ENCODE measurements at regions not wholly inside any gene's neighbourhood (a gene's known extent, or its start where the extent isn't known, plus 50 kb on each side); places are given as distances from the start of the nearest gene placed in this dataset.
"Not testable (repeated sequence)": the region's sequence is repeated elsewhere in the genome, so short reads cannot be mapped to it uniquely, and the experiment has no call there.

DNA sequence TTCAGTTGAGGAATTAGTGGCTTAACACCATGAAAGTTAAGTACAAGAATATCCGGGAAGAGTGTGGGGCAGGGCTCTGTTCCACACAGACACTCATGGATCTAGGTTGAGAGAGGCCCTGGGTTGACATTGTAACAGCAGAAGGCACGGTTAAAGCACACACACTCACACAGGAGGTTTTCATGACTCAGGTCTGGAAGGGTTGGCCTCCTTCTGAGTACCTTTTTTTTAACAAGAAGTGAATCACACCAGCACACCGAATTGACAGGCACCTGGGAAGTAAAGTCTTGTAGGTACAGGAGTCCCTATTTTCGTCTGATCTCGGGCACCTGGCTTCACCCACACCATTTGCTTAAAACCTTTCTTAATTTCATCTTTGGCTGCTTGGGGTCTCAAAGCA is 509.4 kb upstream of the ADARB2 start:
- DNase-seq (ENCODE audit: low read depth in 2 of 2), result no peak

DNA sequence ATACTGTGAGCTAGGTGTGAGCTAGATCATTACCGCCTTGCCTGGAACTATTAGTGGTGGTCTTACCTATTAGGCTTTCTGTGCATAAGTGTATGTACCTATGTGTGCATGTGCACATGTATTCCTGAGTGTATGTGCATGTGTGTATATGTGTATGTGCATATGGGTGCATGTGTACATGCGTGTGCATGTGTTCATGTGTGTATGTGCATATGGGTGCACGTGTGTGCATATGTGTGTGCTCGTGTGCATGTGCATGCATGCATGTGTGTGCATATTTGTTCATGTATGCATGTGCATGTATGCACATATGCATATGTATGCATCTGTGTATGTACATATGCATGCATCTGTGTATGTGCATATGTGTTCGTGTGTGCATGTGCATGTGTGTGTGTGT is 508.3 kb upstream of the ADARB2 start:
- DNase-seq (ENCODE audit: low read depth in 2 of 2), result no peak

DNA sequence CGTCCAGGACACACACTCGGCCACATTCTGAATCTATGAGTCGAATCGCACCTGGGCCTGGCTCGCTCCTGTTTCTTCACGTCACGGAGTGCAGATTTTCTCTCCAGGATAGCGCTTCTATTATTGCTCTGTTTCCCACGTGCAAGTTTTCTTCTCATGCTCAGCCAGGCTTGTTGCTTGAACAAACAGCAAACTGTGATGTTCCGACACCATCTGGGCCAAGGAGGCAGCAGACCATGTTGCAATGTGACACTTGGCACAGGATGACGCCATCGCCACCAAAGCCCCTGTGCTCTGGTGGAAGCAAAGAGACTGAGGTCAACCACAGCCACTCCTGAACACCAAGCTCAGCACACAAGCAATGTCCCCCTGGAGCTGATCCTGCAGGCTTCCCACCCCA is 507.1 kb upstream of the ADARB2 start:
- DNase-seq (ENCODE audit: low read depth in 2 of 2), result no peak

DNA sequence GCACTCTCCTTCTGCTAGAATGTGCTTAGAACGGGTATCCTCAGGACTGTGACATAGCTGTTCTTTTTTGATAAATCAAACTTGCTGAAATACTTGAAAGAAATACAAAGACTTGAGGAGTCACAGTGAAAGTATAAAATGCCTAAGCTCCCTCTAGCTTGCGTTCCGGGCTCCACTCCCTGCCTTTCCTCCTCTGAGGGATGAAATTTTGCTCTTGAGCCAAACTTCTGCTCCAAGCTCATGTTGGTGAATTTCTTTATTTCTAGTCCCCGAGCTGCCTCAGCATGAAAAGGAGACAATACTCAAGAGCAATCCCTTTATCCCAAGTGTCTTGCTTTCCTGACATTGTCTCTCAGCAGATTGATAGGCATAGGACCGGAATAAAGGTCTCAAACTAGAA is 499.6 kb upstream of the ADARB2 start:
- no peak for DNase-seq (ENCODE audit: low read depth in 2 of 2)

DNA sequence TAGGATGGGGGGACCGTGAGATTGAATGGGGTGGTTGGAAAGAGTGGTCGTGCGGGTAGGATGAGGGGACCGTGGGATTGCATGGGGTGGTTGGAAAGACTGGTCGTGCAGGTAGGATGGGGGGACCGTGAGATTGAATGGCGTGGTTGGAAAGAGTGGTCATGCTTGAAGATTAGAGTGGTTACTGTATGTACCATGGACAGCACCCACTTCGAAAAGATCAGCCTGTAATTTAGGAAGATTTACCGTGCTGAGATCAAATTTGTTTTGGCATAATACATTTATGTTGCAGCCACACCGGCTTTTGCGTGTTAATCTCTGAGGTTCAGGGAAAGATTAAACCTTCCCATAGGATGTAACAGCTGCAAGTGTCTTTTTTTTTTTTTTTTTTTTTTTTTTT is 495.2 kb upstream of the ADARB2 start:
- no peak for DNase-seq (ENCODE audit: low read depth in 2 of 2)

DNA sequence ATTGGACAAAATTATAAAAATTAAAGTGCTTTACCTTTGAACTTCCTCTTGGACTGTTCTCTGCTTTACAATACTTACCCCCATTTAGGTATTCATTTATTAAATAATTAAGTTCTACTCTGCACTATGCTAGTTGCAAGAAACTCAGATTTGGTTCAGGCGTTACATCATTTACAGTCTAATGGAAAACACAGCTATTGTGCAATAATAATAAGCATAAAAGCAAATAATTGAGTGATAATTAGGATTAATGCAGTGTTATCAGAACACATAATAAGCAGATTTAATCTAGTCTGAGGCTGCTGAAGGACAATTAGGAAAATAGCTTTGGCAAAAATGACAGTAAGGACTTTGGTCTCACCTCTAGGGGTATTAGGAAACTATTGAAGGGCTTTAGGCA is 493.2 kb upstream of the ADARB2 start:
- DNase-seq (ENCODE audit: low read depth in 2 of 2), result no peak

DNA sequence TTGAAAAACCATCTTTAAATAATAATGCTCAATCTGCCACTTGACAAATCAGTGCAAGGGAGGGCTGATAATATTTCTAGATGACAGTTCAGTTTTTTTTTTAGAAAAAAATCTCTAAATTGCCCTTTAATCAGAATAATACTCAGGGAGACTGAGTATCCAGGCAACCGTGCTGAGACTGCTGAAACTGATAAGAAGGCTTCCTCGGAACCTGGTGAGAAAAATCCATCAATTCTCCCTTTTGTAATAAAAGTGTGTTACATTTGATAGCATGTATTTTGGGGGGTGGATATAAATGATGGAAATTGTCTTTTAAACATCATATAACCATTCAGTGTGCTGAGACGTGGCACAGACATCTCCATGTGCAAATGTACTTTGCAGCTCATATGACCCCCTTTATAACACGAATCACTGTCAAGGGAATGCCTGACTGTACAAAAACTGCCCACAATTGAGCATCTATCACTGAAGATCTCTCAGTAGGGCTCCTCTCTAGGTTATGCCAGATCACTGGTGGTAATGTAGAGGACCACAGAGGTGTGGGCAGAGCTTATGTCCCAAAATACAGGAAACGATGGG is 491.1 kb upstream of the ADARB2 start:
- no peak for DNase-seq (ENCODE audit: low read depth in 2 of 2)

DNA sequence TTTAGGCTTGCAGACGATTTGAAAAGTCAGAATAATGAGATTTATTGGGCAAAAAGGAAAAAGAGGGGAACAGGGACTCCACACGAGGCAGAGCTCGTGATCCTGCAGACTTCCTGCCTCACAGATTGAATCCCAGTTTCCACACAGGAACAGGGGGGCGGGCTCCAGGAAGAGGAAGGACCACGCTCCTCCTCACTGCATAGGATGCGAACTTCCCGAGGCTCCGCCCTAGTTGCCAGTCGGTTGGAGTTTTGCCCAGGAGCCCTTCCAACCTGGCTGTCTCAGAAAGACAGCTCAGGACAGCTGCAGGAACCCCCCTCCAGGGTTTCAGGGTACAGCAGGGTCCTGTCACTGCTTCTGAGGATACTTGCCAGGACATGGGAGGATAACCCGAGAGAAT is 488.3 kb upstream of the ADARB2 start:
- DNase-seq (ENCODE audit: low read depth in 2 of 2), result no peak

DNA sequence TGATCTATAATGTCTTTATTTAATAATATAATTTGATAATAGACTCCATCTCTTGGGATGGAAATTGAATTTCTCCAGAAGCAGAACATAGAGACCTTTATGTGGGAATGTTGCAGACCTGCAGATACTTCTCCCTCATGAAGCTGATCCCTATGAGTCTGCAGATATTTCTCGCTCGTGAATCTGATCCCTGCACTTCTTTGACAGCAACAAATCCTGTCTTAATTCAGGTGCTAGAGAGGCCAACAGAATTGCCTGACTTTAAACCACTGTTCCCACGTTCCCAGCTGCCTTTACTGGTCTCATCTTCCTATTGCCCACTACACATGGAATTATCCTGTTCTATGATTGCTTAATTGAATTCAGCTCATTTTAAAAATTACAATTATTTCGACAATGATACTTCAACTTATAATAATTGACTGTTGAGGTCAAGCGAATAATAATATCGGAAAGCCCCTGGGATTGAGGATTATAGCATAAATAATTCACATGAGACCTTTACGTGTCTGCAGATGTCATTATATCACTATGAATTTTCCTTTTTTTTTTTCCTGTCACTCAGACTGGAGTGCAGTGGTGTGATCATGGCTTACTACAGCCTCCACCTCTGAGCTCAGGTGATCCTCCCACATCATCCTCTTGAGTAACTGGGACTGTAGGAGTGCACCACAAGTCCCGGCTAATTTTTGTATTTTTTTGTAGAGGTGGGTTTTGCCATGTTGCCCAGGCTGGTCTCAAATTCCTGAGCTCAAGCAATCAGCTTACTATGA is 486.4 kb upstream of the ADARB2 start:
- DNase-seq (ENCODE audit: low read depth in 2 of 2), result no peak

DNA sequence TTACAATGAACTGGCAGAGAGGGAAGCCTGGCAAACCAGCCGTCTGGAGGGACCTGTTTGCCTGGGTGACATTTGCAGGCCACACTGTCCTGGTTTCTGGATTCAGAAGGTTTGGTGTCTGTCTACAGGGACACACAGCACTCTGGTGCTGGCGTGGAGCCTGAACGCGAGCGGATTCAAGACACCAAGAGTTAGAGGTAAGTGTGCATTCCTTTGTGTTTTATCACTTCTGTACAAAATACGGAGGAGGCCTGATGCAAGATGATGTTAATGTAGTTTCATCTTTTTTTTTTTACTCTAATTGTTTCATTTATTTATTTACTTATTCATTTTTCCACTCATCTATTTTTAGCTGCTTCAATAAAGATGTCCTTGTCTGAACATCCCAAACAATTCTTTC is 485.3 kb upstream of the ADARB2 start:
- DNase-seq (ENCODE audit: low read depth in 2 of 2), result no peak

DNA sequence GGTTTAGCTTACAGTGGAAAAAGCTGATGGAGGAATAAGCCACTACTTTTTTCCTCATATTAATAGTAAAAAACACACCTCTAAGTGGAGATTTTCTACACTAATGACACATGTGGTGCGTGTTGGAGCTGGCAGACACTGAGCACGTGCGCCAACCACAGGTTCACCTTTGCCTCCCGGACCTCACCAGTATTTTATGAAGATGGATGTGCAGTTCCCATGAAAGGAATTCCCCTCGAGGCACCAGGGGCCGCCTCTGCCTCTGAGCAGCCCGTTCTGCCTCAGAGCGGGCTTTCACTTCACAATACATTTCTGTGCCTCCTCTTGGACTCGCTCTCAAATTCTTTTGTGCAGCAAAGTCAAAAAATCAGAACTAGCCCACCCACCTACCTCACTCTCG is 477.5 kb upstream of the ADARB2 start:
- no peak for DNase-seq (ENCODE audit: low read depth in 2 of 2)

DNA sequence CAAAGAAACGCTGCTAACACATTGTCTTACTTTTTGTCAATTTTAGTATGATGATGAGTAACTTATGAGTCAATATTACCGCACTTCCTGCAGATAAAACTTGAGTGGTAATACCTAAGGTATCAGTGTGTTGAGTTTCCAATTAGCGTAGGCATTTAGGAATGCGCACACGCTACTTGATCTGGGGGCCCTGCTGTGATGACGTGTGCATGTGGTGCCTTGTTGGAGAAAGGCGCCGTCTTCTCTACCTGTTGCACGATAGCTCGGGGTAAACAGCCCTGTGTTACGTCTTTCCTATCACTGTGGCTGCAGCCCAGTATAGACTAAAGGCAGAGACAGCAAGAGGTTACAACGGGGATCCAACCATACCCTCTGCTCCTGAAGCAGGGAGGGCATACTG is 476.8 kb upstream of the ADARB2 start:
- DNase-seq (ENCODE audit: low read depth in 2 of 2), result no peak

DNA sequence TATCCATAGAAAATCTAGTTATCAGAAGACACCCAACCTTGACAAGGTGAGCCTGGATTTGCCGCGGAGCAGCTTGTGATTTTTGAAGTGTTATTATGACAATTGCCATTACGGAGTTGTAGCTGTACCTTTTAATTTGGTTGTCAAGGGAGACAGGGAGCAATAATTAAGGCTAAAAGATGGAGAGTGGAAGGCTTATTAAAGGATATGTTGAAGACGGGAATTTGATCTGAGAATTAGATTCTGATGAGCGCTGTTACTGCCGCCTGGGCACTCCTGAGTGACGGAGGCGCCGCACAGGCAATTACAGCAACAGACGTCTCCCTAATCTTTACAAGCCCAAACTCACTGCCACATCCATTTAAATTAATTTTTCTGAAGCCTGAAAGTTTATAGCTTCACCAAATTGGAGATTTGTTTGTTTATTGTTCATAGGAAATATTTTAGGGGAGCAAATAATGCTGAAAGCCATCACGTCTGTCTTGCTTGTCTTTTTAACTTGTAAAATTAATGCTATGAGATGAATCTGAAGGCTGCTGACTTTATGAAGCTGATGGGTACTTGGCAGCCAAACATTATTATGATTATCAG is 475.0 kb upstream of the ADARB2 start:
- no peak for DNase-seq (ENCODE audit: low read depth in 2 of 2)

DNA sequence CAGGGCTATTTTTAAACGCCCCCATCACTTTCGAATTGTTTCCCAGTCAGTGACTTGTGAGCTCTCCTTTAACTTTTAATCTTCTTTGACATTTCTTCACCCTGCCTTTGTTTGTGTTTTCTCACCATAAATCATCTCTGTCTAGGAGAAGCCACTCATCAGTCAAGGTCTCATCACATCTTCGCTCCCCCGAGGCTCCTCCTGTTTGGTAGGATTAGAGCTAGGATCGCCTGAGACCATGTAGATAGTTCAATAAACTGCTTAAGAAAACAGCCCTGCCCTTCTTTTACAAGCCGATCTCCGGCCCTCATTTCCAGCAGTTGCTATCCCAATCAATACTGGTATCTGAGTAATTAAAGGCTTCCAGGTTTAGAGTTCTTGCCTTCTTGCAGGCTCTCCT is 472.8 kb upstream of the ADARB2 start:
- DNase-seq (ENCODE audit: low read depth in 2 of 2), result no peak

DNA sequence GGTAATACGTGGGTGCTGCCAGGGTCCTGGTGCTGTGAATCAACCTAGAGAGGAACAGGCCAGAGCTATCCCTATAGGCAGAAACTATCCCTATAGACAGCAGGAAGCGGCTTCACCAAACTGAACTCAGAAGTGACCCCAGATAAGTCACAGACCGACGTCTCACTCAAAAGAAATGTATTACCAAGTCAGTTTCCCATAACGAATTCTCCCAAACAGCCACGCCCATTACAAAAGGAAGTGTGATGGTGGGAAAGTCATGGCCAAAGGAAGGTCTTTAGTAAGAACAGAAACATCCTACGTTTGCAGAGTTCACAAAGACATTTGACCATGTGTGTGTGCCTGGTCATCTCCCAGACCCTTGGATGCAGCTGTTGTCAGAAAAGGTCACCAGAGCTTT is 470.8 kb upstream of the ADARB2 start:
- no peak for DNase-seq (ENCODE audit: low read depth in 2 of 2)

DNA sequence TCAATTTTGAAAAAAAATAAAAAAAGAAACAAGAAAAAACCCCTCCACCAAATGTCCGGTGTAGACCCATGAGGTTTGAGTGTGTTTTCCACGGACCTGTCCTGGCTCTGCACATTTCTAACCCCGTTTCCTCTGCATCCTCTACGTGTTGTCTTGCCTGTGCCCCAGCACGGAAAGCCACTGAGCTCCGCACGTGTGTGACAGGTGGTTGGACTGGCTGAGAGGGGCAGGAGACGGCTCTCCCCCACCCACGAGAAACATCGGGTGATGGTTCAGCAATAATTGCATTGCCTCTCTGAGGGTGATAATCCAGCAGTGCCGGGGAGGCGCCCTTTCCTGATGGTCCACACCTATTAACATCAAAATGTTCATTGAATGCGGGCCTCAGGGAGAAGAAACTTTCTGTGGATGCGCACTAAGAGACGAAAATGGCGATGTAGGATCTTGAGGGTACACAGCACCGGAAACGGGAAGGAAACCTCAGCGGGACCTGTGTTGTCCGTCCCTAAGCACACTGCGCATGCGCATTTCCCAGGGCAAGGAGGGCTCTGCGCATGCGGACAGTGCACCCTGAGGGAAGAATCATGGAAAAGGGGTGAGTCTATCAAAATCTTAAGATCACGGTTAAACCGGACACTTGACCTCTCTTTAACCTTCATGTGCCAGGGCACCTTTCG is 470.1 kb upstream of the ADARB2 start:
- no peak for DNase-seq (ENCODE audit: low read depth in 2 of 2)

DNA sequence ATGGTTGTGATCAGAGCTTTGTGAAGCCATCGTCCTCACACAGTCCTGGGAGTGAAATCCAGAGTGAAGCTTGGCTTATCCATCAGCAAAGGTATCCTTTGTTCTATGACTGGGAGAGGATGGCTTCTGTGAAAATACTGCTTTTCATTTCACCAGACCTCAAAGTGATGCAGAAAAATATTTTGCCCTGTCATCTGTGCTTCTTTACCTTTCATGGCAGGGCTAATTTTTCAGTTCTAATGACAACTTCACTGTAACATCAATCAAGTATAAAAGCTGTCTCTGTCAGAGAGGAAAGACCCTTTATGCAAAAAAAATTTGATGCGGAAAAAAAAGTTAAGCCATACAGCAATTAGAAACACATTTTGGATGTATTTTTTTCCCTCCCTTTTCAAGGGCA is 468.1 kb upstream of the ADARB2 start:
- no peak for DNase-seq (ENCODE audit: low read depth in 2 of 2)

DNA sequence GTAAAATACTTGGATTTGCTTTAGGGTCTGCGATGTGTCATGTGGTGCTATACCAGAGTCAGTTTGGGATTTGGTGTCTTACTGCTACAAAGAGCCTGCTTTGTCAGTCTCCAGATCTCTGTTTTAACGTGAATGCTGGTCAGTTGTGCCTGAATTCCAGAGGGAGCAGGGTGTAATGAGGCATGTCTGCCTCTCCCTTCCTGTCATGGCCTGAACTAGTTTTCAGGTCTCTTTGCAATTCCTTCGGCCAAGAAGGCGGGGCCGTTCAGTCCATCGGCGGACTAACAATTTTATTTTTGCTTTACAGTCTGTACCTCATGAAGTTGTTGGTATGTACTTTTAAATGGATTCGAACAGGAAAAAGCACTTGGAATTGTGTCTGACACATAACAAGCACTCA is 465.1 kb upstream of the ADARB2 start:
- DNase-seq (ENCODE audit: low read depth in 2 of 2), result no peak

DNA sequence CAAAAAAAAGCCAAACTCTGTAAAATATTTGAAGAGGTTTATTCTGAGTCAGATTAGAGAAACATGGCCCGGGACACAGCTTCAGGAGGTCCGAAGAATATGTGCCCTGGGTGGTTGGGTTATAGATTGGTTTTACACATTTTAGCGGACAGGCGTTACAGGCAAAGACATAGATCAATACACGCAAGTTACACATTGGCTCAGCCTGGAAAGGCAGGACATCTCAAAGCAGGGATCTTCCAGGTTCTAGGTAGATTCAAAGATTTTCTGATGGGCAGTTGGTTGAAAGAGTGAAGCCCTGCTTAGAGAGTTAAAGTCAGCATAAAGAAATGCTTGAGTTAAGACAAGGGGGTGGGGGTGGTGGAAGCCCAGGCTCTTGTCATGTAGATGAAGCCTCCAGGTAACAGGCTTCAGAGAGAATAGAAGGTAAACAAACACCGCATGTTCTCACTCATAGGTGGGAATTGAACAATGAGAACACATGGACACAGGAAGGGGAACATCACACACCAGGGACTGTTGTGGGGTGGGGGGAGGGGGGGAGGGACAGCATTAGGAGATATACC is 464.3 kb upstream of the ADARB2 start:
- no peak for DNase-seq (ENCODE audit: low read depth in 2 of 2)

DNA sequence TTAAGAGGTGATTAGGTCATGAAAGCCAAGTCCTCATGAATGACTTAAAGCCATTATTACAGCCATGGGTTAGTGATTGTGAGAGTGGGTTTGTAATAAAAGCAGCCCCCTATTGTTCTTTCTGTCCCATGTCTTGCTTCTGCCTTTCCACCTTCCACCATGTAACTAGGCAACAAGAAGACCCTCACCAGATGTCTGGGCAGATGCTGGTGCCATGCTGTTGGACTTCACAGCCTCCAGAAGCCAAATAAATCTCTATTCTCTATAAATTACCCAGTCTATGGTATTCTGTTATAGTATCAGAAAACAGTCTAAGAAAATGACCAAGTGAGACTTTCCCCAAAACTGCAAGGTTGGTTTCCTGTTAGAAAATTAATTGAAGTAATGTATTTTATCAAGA is 460.3 kb upstream of the ADARB2 start:
- no peak for DNase-seq (ENCODE audit: low read depth in 2 of 2)

DNA sequence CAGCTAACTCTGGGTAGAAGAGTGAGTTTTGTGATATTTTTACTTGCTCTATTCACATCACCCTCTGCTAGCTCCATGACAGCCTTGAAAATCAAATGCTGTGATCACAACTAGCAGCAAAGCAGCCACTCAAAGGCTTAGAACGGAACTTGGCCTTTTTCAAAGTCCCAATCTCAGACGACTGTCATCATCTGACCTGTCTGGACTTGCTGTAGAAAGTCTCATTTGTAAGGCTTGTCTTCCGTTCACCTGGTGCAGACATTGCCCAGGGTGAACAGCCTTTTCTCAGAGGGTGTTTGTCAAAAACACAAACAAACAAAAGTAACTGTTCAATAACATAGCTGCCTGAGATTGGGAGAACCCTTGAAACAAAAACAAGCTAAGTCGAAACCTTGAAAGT is 458.9 kb upstream of the ADARB2 start:
- DNase-seq (ENCODE audit: low read depth in 2 of 2), result no peak

DNA sequence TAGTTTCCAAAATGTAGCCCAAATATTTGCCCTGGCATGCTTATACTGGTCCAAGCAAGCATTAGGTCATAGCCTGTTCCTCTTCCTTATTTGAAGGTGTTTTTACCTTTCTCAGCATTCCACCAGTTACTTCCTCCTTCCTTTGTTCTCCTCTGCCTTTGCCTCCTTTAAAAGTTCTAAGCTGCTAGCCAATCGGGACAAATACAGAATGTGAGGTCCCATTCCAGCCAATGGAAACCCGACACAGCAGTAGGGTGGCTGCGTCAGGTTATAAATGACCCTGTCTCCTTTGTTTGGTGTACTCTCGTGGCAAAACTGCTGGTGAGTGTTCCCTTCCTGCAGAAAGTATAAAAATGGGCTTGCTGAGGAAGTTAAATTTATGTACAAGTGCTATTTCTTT is 452.0 kb upstream of the ADARB2 start:
- DNase-seq (ENCODE audit: low read depth in 2 of 2), result not testable (repeated sequence)

DNA sequence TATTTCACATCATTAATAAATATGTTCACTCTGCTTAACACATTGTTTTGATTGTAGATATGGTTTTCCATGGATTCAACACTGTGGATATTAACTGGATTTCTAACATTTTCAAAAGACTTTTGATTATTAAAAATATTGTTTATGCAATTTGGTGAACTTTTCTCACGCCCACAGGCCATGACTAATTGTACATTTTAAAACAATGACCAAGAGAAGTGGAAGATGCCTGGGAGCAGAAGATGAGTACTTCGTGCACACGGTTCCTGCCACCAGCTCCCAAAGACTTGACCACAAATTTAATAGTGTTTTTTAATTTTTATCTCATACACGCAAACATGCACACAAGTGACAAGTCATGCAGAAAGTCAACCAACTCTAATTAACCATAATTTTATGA is 451.0 kb upstream of the ADARB2 start:
- DNase-seq (ENCODE audit: low read depth in 2 of 2), result no peak

Measured in activated CD8-positive, alpha-beta memory T cell treated with anti-CD3 and anti-CD28 coated beads for 4 hours (primary cell).